GM18861 (cell line): ENCODE measurements at regions not wholly inside any gene's neighbourhood (a gene's known extent, or its start where the extent isn't known, plus 50 kb on each side); places are given as distances from the start of the nearest gene placed in this dataset.

Experiments used
- ATAC-seq: cut with Tn5 transposase; IDR thresholded peaks from one replicate; pipeline ENCODE4 v1.9.1; 2021; ENCODE audit not compliant: unreplicated experiment

DNA sequence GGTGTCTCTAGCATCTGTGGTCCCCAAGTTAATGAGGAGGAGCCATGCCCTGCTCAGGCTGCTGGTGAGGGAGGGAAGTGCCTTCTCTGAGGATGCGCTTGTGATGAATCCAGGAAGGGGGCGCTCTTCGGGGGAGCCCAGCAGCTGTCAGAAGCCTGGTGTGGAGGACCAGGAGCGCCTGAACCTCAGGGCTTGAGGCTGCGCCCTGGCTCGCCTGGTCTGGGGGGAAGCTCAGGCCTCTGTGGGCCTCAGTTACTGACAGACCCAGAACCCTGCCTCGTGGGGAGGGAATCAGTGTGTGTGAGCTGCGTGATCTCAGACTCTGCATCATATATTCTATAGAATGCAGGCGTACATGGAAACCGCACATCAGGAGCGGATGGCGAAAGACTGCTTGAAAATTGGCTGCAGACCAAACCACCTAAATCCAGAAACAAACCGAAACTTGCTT, 126.1 kb downstream of the SEC14L1 start:
- no peak for ATAC-seq

DNA sequence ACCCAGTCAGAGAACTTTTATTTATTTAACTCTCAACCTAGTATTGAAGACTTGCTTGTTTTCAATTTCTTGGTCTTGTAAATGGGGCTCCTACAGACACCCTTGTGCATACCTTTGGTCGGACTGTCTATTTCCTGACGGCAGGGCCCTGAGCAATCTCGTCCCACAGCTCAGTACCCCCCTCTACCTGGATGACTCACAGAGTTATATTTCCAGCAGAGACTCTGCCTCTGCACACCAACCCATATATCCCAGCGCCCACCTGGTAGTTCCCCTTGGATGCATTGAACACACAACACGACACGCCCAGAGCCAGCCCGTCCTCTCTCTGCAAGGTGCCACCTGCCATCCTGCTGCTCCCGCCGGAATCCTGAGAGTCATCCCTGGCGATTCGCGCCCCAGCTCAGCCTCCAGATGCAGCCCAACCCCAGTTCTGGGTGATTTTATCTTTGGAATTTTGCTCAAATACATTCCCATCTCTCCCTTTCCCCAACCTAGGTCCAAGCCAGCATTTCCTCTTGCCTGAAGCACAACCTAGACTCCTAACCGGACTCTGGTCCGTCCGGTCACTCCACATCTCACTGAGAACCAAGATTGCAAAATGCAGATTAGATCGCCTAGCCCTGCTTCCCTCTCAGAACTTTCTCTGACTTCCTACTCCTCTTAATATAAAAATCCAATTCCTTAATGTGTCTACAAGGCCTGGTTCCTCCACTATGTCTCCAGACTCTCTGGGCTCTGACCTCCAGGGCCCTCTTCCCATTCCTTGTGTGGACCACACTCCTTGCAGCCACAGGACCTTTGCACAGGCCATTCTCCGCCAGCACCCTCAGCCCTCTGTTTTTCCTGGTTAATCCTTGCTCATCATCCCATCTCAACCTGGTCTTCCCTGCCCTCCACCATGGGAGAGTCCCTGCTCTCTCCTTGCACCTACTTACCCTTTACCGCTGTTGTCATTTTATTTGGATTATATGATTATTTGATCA, 129.2 kb downstream of the SEC14L1 start:
- ATAC-seq: no peak

- ATAC-seq: no peak
Observed at GRCh38 chr17:77271411-77271810, 130.6 kb downstream of the SEC14L1 start.

- ATAC-seq: no peak
Observed at GRCh38 chr17:77273397-77274085, 132.8 kb downstream of the SEC14L1 start.

DNA sequence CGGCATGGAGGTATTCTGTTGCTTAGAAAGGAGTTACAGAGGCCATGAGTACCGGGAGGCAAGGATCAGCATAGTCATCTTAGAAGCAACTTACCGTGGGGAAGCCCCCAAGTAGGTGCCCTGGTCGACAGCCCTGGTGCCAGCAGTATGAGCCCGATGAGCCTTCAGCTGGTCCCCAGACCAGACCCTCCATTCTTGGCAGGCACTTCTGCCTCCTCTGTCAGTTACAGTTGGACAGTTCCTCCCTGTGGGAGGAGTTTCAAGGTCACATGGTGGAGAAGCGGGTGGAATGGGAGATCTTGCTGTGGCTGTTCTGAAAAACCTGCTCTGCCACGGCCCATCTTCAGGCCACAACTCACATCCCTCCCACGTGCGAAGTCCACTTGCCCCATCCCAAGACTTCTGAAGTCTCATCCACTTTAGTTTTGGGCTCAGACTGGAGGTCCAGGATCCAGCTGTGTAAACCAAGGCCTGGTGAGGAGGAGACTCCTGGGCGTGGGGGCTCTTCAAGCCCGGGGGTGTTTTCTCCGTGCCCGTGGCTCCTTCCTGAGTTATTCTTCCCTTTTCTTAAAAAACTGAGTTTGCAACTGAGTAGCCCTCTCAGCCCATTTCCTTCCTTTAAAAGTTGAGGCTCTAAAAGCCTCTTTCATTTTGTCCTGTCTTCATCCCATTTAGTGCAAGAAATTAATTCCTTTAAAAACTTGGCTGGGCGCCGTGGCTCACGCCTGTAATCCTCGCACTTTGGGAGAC, 133.5 kb downstream of the SEC14L1 start:
- no peak for ATAC-seq

DNA sequence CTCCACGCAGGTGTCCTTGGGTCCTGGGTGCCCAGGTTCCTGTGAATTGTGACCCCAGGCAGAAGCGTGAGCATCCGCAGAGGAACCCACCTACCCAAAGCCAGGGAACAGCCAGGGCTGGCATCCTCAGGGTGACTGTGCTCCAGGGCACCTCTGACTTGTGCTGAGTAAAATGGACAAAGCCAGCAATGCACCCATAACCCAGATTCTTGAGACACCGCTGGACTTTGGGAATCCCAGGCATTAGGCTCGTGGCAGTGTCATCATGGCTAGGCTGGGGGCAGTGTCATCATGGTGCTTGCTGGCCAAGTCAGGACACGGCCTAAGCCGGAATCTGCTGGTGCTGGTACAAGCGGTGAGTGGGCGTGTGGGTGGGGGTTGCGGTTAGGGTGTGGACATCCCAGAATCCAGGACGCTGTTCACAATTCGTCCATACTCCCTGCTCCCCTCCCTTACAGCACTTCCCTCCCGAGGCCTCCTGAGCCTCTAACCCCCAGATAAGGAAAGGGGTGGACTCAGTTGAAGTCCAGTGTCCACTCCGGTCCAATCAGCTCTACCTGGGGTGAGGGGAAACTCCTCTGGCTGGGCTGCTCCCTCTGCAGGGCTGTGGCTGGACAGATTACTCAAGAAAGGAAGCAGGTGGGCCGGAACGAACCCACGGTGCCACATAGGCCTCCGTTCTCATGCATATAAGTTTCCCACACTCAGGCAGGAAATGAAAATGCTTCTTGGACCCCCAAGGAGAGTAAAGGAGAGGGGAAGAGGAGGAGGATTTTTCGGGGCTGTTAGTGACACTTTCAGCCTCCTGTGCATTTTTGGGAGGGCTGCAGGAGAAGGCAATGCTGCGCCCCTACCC, 138.9 kb downstream of the SEC14L1 start:
- no peak for ATAC-seq

DNA sequence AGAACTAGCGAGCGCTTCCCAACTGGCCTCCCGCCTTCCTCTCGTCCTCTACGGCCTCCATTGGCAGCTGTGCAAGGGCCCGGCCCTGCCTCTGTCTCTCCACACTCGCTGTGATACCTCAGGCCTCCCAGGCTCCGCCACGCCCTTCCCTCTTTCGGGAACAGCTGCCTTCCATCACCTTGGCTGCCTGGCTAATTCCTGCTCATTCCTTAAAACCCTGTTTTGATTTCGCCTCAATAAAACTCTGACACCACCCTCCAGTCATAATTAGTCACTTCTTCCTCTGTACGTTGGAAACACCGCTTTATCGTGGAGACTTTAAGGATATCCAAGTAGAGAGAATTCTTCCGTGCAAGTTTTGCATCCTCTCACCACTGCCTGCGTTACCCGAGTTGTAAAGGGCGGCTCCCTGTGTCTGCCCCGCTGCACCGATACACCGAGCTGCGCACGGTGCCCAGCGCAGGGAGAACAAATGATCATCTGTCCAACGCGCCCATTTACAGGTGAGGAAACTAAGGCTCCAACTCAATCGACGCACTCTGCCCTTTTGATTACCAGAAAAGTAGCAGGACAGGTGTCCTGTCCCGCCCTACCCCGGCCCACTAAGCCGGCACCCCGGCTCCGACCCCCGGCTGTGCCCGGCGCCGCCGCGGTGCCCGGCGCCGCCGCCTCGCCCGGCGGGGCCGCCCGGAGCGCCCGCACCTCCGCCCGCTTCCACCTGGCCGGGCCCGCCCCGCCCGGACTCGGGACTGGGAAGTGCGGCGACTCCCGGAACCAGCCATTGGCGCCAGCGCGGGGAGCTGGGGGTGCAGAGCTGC, 139.7 kb downstream of the SEC14L1 start:
- ATAC-seq: peak; percentile 37

GRCh38 chr17:77281122-77281903, 140.5 kb downstream of the SEC14L1 start:
- peak; percentile 50 for ATAC-seq

DNA sequence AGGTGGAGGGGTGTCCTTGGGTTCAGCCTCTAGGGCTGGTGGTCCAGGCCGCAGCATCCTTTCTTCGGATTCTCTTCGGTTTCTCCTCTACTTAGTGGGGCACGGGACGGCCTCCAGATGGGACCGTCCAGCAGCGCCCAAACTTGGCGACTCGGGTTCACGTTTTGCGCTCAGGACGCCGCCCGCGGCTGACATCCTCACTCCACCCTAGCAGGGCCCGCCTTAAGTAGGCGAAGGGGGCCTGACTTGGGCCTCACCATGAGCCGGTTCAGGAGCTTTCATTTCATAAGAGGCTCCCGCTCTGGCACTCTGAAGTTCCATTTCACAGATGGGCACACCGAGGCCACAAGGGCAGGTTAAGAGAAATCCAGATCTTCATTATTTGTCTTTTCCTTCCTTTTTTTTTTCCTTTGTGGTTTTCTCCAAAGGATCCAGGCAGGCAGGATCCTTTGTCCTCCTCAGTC, 141.2 kb downstream of the SEC14L1 start:
- ATAC-seq: no peak

DNA sequence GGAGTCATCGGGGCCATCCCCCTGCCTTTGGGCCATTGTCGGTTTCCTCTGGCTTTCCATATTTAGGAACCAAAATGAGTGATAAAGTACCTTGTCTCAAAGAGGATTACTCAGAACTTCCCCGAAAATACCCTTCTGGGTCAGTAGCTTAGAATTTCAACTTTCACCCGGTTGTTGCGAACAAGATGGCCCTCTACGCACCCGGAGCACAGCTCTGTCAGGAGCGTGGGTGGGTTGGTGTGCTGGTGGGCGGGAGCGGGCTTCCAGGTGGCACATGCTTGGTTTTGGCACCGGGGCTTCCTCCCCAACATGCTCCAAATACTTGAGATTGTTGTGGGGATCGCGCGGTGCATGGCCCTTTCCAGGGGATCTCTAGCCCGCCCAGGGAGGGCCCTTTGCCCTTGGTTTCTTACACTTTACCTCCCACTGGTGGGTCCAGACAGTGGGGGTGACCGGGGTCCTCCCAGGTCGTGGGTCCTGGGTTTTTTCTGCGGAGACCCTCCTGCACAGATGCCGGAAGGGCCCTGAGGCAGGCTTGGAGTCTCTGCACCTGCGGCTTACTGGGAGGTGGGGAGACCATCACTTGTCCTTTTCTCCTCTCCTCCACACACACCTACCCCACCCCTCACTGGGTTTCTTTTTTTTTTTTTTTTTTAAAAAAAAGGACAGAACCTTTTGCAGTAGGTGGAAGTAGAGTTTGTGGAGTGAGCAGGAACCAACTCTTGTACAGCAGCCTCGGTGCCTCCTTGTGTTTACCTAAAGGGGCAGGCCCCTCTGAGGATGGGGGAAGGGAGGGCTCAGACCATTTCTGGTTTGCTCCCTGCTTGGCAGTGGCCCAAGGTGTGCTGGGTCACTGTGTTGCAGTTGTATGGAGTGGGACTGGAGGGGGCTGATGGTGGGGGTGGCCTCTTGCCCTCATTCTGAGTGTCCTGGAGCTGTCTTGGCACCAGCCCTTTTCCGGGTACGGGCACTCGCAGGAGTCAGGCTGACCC, 142.1 kb downstream of the SEC14L1 start:
- no peak for ATAC-seq

GRCh38 chr17:77284023-77284617, 143.4 kb downstream of the SEC14L1 start:
- ATAC-seq: no peak

DNA sequence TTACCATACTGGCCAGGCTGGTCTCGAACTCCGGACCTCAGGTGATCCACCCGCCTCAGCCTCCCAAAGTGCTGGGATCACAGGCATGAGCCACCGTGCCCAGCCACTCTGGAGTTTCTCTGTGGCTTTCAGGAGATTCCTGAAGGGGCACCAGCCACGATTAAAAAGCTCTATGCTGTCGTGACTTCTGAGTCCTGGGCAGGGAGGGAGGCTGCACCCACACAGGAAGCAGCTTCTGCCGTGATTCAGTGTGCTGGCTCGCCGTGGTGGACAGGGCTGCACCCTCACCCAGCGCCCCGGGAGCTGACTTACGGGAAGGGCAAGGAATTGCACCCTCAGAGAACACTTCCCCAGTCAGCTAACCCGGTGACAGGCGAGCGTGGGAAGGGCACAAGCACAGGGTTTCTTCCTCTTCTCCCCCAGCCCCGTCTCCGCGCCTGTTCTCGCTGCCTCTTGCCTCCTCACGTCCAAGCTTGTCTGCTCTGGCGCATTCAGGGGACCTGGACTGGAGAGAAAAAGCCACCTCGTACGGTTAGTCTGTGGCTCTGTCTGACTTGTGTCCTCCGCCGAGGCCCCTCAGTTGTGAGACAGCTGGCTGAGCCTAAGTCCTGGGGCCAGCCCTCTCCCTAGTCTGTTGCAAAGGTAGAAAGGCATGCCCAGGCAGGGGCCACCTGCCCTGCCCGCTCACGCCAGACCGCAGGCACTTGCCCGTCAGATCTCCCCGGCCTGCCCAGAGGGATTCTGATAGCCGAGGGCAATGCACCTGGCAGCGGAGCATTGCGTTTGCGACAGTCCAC, 145.0 kb downstream of the SEC14L1 start:
- ATAC-seq: no peak

GRCh38 chr17:77286391-77286640, 145.5 kb downstream of the SEC14L1 start:
- no peak for ATAC-seq

GRCh38 chr17:77286641-77287431, 146.1 kb downstream of the SEC14L1 start:
- ATAC-seq: no peak

DNA sequence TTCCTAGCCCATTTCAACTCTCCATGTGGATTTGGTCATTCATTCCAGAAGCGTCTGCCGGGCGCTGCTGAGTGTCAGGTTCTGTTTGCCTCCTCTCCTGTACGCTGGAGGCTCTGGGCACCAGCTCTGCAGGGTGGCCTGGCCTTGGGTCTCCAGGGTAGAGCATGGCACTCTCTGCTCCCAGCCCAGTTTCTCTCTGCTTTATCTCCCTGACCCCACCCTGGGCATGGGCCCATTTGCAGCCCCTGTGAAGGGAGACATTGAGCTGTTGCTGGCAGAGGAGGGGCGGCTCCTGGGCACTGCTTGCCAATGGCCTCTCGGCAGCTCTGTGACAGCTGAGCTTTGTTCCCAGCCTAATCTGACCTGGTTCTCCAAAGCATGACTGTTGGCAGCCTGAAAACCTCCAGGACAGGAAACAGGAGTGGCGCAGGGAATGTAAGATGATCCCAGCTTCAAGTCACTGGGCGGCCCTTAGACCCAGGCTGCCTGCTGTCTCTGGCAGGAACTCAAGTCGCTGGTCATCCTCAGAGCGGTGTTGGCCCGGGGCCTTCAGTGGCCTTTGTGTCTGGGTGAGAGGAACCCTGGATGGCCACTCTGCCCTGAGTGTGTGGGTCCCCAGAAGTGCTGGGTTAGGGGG, 146.8 kb downstream of the SEC14L1 start:
- ATAC-seq: no peak
